ENCODE measurements at regions not wholly inside any gene's neighbourhood (a gene's known extent, or its start where the extent isn't known, plus 50 kb on each side); places are given as distances from the start of the nearest gene placed in this dataset.

DNA sequence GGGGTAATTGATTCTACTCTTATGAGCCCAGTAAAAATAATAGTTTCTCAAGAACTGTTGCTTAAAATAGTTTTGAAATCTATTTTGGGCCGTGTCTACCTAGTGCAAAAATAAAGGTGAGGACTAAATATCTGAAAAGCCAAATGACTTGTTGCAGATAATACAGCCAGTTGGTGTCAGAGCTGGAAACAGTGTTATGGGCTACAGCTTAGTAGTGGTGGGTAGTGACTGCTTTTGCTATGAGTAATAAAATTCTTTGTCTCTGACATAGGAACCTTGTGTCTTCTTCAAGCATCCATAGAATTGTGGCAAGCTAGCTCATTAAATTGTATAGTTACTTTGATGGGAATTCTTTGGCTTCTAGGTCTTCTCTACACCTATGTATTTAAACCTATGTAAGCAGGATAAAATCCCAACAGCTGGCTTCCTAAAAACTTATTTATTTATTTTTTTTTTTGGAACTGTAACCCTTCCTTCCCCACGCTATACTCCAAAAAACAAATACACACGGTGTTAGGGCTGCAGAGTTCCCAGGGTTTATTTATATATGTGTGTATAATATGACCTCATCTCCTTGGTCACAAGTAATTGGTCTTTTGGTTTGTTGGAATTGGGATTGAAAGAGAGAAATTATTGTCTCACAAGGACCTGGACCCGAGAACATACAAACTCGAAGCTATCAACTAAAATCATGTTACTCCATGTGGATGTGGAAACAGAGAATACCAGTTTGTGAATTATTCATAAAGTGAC lies 138.0 kb downstream of the NUDT12 start:
- no peak for TF ChIP-seq POLR2A (IDR thresholded peaks at IDR 0.05; ENCODE audit: low read depth, low read length)
- no peak for TF ChIP-seq EZH2 (IDR thresholded peaks at IDR 0.05; ENCODE audit: borderline replicate concordance, low read depth, low read length, severe bottlenecking)
- TF ChIP-seq GATA2 (IDR thresholded peaks at IDR 0.05; ENCODE audit: insufficient read depth, insufficient read length, low read depth, low read length): no peak
- TF ChIP-seq, protein P1, sequence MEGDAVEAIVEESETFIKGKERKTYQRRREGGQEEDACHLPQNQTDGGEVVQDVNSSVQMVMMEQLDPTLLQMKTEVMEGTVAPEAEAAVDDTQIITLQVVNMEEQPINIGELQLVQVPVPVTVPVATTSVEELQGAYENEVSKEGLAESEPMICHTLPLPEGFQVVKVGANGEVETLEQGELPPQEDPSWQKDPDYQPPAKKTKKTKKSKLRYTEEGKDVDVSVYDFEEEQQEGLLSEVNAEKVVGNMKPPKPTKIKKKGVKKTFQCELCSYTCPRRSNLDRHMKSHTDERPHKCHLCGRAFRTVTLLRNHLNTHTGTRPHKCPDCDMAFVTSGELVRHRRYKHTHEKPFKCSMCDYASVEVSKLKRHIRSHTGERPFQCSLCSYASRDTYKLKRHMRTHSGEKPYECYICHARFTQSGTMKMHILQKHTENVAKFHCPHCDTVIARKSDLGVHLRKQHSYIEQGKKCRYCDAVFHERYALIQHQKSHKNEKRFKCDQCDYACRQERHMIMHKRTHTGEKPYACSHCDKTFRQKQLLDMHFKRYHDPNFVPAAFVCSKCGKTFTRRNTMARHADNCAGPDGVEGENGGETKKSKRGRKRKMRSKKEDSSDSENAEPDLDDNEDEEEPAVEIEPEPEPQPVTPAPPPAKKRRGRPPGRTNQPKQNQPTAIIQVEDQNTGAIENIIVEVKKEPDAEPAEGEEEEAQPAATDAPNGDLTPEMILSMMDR (IDR thresholded peaks at IDR 0.05; ENCODE audit: extremely low read depth in 1 of 2, insufficient read depth in 1 of 2, low read depth in 1 of 2, low read length in 2 of 2): no peak
- no peak for TF ChIP-seq FOS (IDR thresholded peaks at IDR 0.05; ENCODE audit: borderline replicate concordance, insufficient read depth, low read length)
- TF ChIP-seq JUN (IDR thresholded peaks at IDR 0.05; ENCODE audit: borderline replicate concordance, insufficient read depth, insufficient read length, low read depth): no peak
- TF ChIP-seq MYC (IDR thresholded peaks at IDR 0.05; ENCODE audit: low read depth, low read length): no peak
- no peaks in the 10 kb centered on the region for H3K36me3 ChIP-seq (ENCODE audit: control insufficient read depth in 2 of 2, extremely low read depth in 1 of 2, insufficient read depth in 2 of 2, low read length in 2 of 2)
- H3K9me1 ChIP-seq (replicated peaks; ENCODE audit: control insufficient read depth, extremely low read depth, insufficient read depth, low read length): no peaks in the 10 kb centered on the region
- no peaks in the 10 kb centered on the region for H3K4me1 ChIP-seq (ENCODE audit: control insufficient read depth, extremely low read depth, insufficient read depth, low read length)
- no peak overlapping the region for H2AFZ ChIP-seq (ENCODE audit: low read depth, low read length)
- H3K79me2 ChIP-seq (ENCODE audit: control insufficient read depth, insufficient read depth, low read length): no peaks in the 10 kb centered on the region
- H3K27ac ChIP-seq (ENCODE audit: insufficient read depth, low read depth, low read length): no peak overlapping the region
- FAIRE-seq: no peak
- intact Hi-C loops (cut with micrococcal nuclease): no loop called here
- POLR2A ChIA-PET: no interaction called here
- H3K27me3 ChIP-seq (ENCODE audit: control insufficient read depth in 2 of 2, insufficient read depth in 2 of 2, low read length in 2 of 2): no peaks in the 10 kb centered on the region
- no peak overlapping the region for H3K4me2 ChIP-seq (ENCODE audit: insufficient read depth, low read length)
- no peaks in the 10 kb centered on the region for H3K9me3 ChIP-seq (replicated peaks; ENCODE audit: control insufficient read depth, insufficient read depth, low read length)
- no peak overlapping the region for H3K9ac ChIP-seq (replicated peaks; ENCODE audit: extremely low read depth, insufficient read depth, low read length)
- CTCF ChIA-PET: no interaction called here
- H4K20me1 ChIP-seq (replicated peaks; ENCODE audit: control insufficient read depth, extremely low read depth, insufficient read depth, low read length): no peaks in the 10 kb centered on the region
- no peak overlapping the region for H3K4me3 ChIP-seq (replicated peaks in 1 of 3; ENCODE audit: insufficient read depth in 1 of 3, low read depth in 1 of 3, low read length in 3 of 3)
- DNase-seq (ENCODE audit: low read depth, low spot score): no peak
- BruUV-seq (replicated peaks): no TSS peak
- dilution Hi-C loops (cut with MboI; ENCODE audit: extremely low pct_ligation_motif_present, low sequenced_read_pairs): no loop called here

All from endothelial cell of umbilical vein (primary cell).